Gastrocnemius medialis (tissue), 4 donors: ENCODE measurements at regions not wholly inside any gene's neighbourhood (a gene's known extent, or its start where the extent isn't known, plus 50 kb on each side); places are given as distances from the start of the nearest gene placed in this dataset.

Experiments used
- ATAC-seq, 2 donors: fragments of 150-250 bp; one replicate each; pipeline ENCODE4 v1.9.1; 2016
- DNase-seq, 2 donors: peaks; one replicate each; pipeline ENCODE4 v3.0.0-alpha.2; 2019
- H3K27ac ChIP-seq, 4 donors: fragments of 200-600 bp; sonication (generic); 1 replicate in 1 of 4; 2 replicates in 3 of 4; pipeline ENCODE4 v1.5.1; 2016 to 2018; ENCODE audit warnings: mild to moderate bottlenecking in 2 of 4, moderate library complexity in 1 of 4
- H3K27me3 ChIP-seq, 3 donors: fragments of 200-600 bp; sonication (generic) in 2 of 3; 1 replicate in 1 of 3; 2 replicates in 2 of 3; pipeline versions ENCODE4 v1.5.1 to v1.6.0; 2016 to 2019; ENCODE audit warnings: mild to moderate bottlenecking in 1 of 3, moderate library complexity in 1 of 3
- H3K36me3 ChIP-seq, 2 donors: fragments of 200-600 bp; sonication (generic) in 1 of 2; one replicate each; pipeline ENCODE4 v1.5.1; 2017 to 2018
- H3K4me1 ChIP-seq, 2 donors: fragments of 200-600 bp; sonication (generic) in 1 of 2; one replicate each; pipeline ENCODE4 v1.5.1; 2016 to 2017; ENCODE audit warnings: mild to moderate bottlenecking in 2 of 2
- H3K4me3 ChIP-seq, 4 donors: fragments of 200-600 bp; sonication (generic) in 3 of 4; 1 replicate in 1 of 4; 2 replicates in 3 of 4; pipeline ENCODE4 v1.5.1; 2016 to 2019; ENCODE audit warnings: mild to moderate bottlenecking in 2 of 4
- H3K9me3 ChIP-seq, 3 donors: fragments of 200-600 bp; sonication (generic) in 2 of 3; 1 replicate in 1 of 3; 2 replicates in 2 of 3; pipeline ENCODE4 v1.5.1; 2016 to 2019
- POLR2A ChIP-seq, 2 donors: fragments of 450-650 bp; IDR thresholded peaks; one replicate each; pipeline ENCODE4 v1.6.1; 2017; ENCODE audit warnings: antibody characterized with exemption in 2 of 2, mild to moderate bottlenecking in 2 of 2, moderate library complexity in 2 of 2
- in situ Hi-C, 4 donors: fragments of 200-750 bp; cut with MboI; loops; one replicate each; pipeline versions ENCODE4 v1.15.0 to v1.8.0; 2017; ENCODE audit warnings: low sequenced_read_pairs in 4 of 4
- intact Hi-C: fragments of 100-400 bp; cut with DNase I; formaldehyde crosslinking; loops from one replicate; pipeline ENCODE4 v1.15.1; 2023; ENCODE audit warnings: low total_unique reads
- TF ChIP-seq, protein P1 (sequence below), 5 experiments: fragments of 450-650 bp in 3 of 5; fragments of 200-600 bp in 2 of 5; sonication (generic) in 2 of 5; IDR thresholded peaks in 4 of 5; conservative IDR thresholded peaks in 1 of 5; 1 replicate in 4 of 5; 2 replicates in 1 of 5; pipeline ENCODE4 v1.5.1; 2016 to 2019; ENCODE audit warnings: antibody characterized with exemption in 5 of 5, mild to moderate bottlenecking in 3 of 5, moderate library complexity in 3 of 5

DNA sequence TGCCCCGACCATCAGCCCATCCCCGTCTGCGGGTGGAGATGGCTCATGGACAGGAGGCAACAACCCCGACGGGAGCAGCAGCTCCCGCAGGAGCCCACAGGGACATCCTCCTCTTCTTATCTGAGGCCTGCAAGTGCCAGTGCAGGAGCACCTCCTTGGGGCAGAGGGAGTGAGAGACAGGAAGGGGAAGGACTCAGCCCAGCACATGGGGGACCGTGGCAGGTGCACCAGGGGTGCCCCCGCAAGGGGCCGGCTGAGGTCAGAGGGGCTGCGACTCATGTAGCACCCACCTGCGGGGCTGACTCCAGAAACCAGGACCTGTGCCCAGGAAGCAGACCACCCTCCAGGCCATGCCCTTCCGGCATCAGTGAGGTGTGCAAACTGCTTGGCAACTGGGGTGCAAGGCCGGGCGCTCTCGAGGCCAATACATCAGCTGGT lies 259.8 kb upstream of the ADAMTS16 start:
- ATAC-seq, result no peak
- Histone ChIP-seq H3K4me1 (no peaks in the 10 kb centered on the region), H3K9me3 (no peaks in the 10 kb centered on the region), H3K4me3 (no peak overlapping the region), H3K27me3 (no peaks in the 10 kb centered on the region), H3K36me3 (no peaks in the 10 kb centered on the region), H3K27ac (no peak overlapping the region)
- intact Hi-C loops (no loop called here), in situ Hi-C loops (loop anchor here in 3 of 4 donors (25.0 kb wide), 2 partner anchors 507 to 532 kb away; partner anchors contain the start of gene ICE1 (in 2 of the 3))
- TF ChIP-seq, protein P1, sequence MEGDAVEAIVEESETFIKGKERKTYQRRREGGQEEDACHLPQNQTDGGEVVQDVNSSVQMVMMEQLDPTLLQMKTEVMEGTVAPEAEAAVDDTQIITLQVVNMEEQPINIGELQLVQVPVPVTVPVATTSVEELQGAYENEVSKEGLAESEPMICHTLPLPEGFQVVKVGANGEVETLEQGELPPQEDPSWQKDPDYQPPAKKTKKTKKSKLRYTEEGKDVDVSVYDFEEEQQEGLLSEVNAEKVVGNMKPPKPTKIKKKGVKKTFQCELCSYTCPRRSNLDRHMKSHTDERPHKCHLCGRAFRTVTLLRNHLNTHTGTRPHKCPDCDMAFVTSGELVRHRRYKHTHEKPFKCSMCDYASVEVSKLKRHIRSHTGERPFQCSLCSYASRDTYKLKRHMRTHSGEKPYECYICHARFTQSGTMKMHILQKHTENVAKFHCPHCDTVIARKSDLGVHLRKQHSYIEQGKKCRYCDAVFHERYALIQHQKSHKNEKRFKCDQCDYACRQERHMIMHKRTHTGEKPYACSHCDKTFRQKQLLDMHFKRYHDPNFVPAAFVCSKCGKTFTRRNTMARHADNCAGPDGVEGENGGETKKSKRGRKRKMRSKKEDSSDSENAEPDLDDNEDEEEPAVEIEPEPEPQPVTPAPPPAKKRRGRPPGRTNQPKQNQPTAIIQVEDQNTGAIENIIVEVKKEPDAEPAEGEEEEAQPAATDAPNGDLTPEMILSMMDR (IDR thresholded peaks at IDR 0.05 in 4 of 5, conservative IDR thresholded peaks at IDR 0.05 in 1 of 5), result no peak
- no peak for TF ChIP-seq POLR2A (IDR thresholded peaks at IDR 0.05)
- no peak for DNase-seq

DNA sequence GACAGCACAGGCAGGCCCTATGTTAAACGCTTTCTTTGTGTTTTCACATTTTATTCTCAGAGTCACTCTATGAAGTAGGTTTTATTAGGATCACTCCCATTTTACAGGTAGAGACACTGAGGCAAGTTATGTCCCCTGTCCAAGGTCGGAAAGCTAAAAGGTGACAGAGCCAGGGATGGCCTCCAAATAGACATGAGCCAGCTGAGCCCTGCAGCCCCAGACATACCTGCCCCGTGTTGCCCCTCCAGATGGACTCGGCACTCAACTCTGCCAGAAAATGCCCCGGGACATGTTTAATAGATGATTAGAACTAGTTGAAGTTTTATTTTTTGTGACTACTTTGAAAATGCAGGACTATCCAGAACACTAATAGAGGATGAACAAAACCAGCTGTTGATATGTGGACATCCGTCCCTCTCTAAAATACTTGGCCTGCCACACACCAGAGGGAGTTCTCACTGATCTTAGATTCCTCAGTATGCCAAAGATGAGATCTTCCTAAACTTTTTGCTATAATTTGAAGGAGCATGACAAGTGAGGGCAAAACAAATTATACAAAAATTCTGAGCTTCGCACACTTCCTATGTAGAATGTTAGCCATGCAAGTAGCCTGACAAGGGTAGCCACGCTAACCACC lies 258.6 kb upstream of the ADAMTS16 start:
- intact Hi-C loops, result no loop called here
- no peak overlapping the region for H3K4me3 ChIP-seq
- no peaks in the 10 kb centered on the region for H3K27me3 ChIP-seq
- no peak overlapping the region for H3K27ac ChIP-seq
- in situ Hi-C loops, result loop anchor here in 3 of 4 donors (25.0 kb wide), 2 partner anchors 506 to 531 kb away; partner anchors contain the start of gene ICE1 (in 2 of the 3)
- DNase-seq (no peak), ATAC-seq (no peak)
- H3K9me3 ChIP-seq, result no peaks in the 10 kb centered on the region
- no peak for TF ChIP-seq POLR2A (IDR thresholded peaks at IDR 0.05)
- TF ChIP-seq, protein P1 (IDR thresholded peaks at IDR 0.05 in 4 of 5, conservative IDR thresholded peaks at IDR 0.05 in 1 of 5), result no peak
- no peaks in the 10 kb centered on the region for H3K36me3 ChIP-seq
- H3K4me1 ChIP-seq, result no peaks in the 10 kb centered on the region

DNA sequence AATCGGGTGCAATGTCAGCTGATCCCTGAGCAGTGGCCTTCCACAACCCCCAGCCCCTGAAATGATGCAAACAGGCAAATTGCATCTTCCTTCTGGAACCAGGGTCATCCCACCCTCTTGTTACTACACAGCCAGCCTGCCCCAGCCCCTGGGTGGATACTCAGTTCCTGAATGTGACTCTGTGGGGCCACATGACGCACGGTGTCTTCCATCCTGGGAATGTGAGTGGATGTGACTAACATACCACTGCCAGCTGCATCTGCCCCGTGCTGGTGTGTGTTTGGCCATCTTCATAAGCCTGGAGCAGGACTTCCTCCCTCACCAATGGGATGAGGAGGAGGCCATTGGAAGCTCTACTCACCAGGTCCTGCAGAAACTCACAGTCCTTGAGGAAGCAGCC lies 257.9 kb upstream of the ADAMTS16 start:
- Histone ChIP-seq H3K9me3 (no peaks in the 10 kb centered on the region), H3K36me3 (no peaks in the 10 kb centered on the region), H3K4me1 (no peaks in the 10 kb centered on the region), H3K27me3 (no peaks in the 10 kb centered on the region), H3K4me3 (no peak overlapping the region), H3K27ac (no peak overlapping the region)
- intact Hi-C loops (no loop called here), in situ Hi-C loops (loop anchor here in 3 of 4 donors (25.0 kb wide), 2 partner anchors 505 to 530 kb away; partner anchors contain the start of gene ICE1 (in 2 of the 3))
- TF ChIP-seq POLR2A (IDR thresholded peaks at IDR 0.05), result no peak
- TF ChIP-seq, protein P1 (IDR thresholded peaks at IDR 0.05 in 4 of 5, conservative IDR thresholded peaks at IDR 0.05 in 1 of 5), result no peak
- ATAC-seq (no peak), DNase-seq (no peak)

DNA sequence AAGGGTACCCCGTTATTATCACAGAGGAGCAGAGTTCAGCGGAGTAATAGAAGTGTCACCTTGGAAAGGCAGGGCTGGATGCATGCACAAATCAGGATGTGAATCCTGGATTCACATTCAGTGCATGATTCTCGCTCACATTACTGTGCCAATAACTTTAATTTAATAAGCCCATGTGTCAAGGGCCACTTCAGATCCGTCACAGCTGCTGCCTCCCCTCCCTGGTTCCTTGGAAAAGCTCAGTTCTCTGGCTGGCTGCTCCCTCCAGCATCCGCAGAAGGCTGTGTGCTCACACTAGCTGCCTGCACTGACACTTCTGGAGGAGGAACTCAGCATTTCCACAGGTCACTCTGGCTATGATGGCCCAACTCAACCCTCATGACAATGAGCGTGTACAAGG lies 256.8 kb upstream of the ADAMTS16 start:
- Histone ChIP-seq H3K27me3 (no peaks in the 10 kb centered on the region), H3K9me3 (no peaks in the 10 kb centered on the region), H3K36me3 (no peaks in the 10 kb centered on the region), H3K4me1 (no peaks in the 10 kb centered on the region), H3K27ac (no peak overlapping the region), H3K4me3 (no peak overlapping the region)
- no peak for ATAC-seq
- in situ Hi-C loops (loop anchor here in 3 of 4 donors (25.0 kb wide), 2 partner anchors 504 to 529 kb away; partner anchors contain the start of gene ICE1 (in 2 of the 3)), intact Hi-C loops (no loop called here)
- DNase-seq, result no peak
- TF ChIP-seq, protein P1 (IDR thresholded peaks at IDR 0.05 in 4 of 5, conservative IDR thresholded peaks at IDR 0.05 in 1 of 5), result no peak
- no peak for TF ChIP-seq POLR2A (IDR thresholded peaks at IDR 0.05)
